ENCODE measurements at regions not wholly inside any gene's neighbourhood (a gene's known extent, or its start where the extent isn't known, plus 50 kb on each side); places are given as distances from the start of the nearest gene placed in this dataset.

GRCh38 chr6:131486608-131487007 is 86.4 kb upstream of the ARG1 start:
- no peak for TF ChIP-seq CTCF (IDR thresholded peaks at IDR 0.05; ENCODE audit: insufficient read depth in 1 of 2, low read depth in 1 of 2, low read length in 1 of 2, severe bottlenecking in 1 of 2, unreplicated experiment in 1 of 2)
- Mint-ChIP-seq H3K4me3 (ENCODE audit: unreplicated experiment) (no peak overlapping the region), H3K27ac (ENCODE audit: unreplicated experiment) (no peak overlapping the region), H3K36me3 (ENCODE audit: insufficient read depth, unreplicated experiment) (no peaks in the 10 kb centered on the region), H3K27me3 (ENCODE audit: insufficient read depth, unreplicated experiment) (no peaks in the 10 kb centered on the region), H3K9me3 (ENCODE audit: unreplicated experiment) (peaks cover 14% of the 10 kb centered on the region), H3K4me1 (ENCODE audit: low read depth, unreplicated experiment) (no peaks in the 10 kb centered on the region)
- intact Hi-C loops (cut with micrococcal nuclease; ENCODE audit: unreplicated experiment): no loop called here
- Histone ChIP-seq H3K36me3 (ENCODE audit: control insufficient read depth, insufficient read depth, low read length) (no peaks in the 10 kb centered on the region), H3K27me3 (replicated peaks; ENCODE audit: control insufficient read depth, insufficient read depth, low read length) (no peaks in the 10 kb centered on the region), H3K4me1 (no peaks in the 10 kb centered on the region), H3K4me3 (ENCODE audit: low read depth, low read length) (no peak overlapping the region), H3K9me3 (no peaks in the 10 kb centered on the region)
- no TSS peak for BruUV-seq (replicated peaks)
- ChIA-PET POLR2A (no interaction called here), CTCF (no interaction called here)
- no peak for DNase-seq

GRCh38 chr6:131488780-131489179 is 84.2 kb upstream of the ARG1 start:
- Mint-ChIP-seq H3K27me3 (ENCODE audit: insufficient read depth, unreplicated experiment) (no peaks in the 10 kb centered on the region), H3K36me3 (ENCODE audit: insufficient read depth, unreplicated experiment) (no peaks in the 10 kb centered on the region), H3K4me3 (ENCODE audit: unreplicated experiment) (no peak overlapping the region), H3K4me1 (ENCODE audit: low read depth, unreplicated experiment) (no peaks in the 10 kb centered on the region), H3K27ac (ENCODE audit: unreplicated experiment) (no peak overlapping the region), H3K9me3 (ENCODE audit: unreplicated experiment) (no peaks in the 10 kb centered on the region)
- no peak for DNase-seq
- Histone ChIP-seq H3K4me1 (no peaks in the 10 kb centered on the region), H3K27me3 (replicated peaks; ENCODE audit: control insufficient read depth, insufficient read depth, low read length) (no peaks in the 10 kb centered on the region), H3K9me3 (no peaks in the 10 kb centered on the region), H3K4me3 (ENCODE audit: low read depth, low read length) (no peak overlapping the region), H3K36me3 (ENCODE audit: control insufficient read depth, insufficient read depth, low read length) (no peaks in the 10 kb centered on the region)
- no peak for TF ChIP-seq CTCF (IDR thresholded peaks at IDR 0.05; ENCODE audit: insufficient read depth in 1 of 2, low read depth in 1 of 2, low read length in 1 of 2, severe bottlenecking in 1 of 2, unreplicated experiment in 1 of 2)
- no TSS peak for BruUV-seq (replicated peaks)
- CTCF ChIA-PET: no interaction called here
- POLR2A ChIA-PET: no interaction called here
- intact Hi-C loops (cut with micrococcal nuclease; ENCODE audit: unreplicated experiment): no loop called here

GRCh38 chr6:131490441-131490840 is 82.6 kb upstream of the ARG1 start:
- Mint-ChIP-seq H3K4me1 (ENCODE audit: low read depth, unreplicated experiment) (no peaks in the 10 kb centered on the region), H3K27me3 (ENCODE audit: insufficient read depth, unreplicated experiment) (no peaks in the 10 kb centered on the region), H3K36me3 (ENCODE audit: insufficient read depth, unreplicated experiment) (no peaks in the 10 kb centered on the region), H3K9me3 (ENCODE audit: unreplicated experiment) (no peaks in the 10 kb centered on the region), H3K27ac (ENCODE audit: unreplicated experiment) (no peak overlapping the region), H3K4me3 (ENCODE audit: unreplicated experiment) (no peak overlapping the region)
- DNase-seq: no peak
- ChIA-PET CTCF (no interaction called here), POLR2A (no interaction called here)
- Histone ChIP-seq H3K36me3 (ENCODE audit: control insufficient read depth, insufficient read depth, low read length) (no peaks in the 10 kb centered on the region), H3K4me3 (ENCODE audit: low read depth, low read length) (no peak overlapping the region), H3K4me1 (no peaks in the 10 kb centered on the region), H3K9me3 (no peaks in the 10 kb centered on the region), H3K27me3 (replicated peaks; ENCODE audit: control insufficient read depth, insufficient read depth, low read length) (no peaks in the 10 kb centered on the region)
- intact Hi-C loops (cut with micrococcal nuclease; ENCODE audit: unreplicated experiment): no loop called here
- TF ChIP-seq CTCF (IDR thresholded peaks at IDR 0.05; ENCODE audit: insufficient read depth in 1 of 2, low read depth in 1 of 2, low read length in 1 of 2, severe bottlenecking in 1 of 2, unreplicated experiment in 1 of 2): no peak
- BruUV-seq (replicated peaks): no TSS peak
